ENCODE measurements at regions not wholly inside any gene's neighbourhood (a gene's known extent, or its start where the extent isn't known, plus 50 kb on each side); places are given as distances from the start of the nearest gene placed in this dataset.

- DNase-seq: no peak
These were observed 178.0 kb downstream of the PRDM2 start for GRCh38 chr1:13878021-13878420.

DNA sequence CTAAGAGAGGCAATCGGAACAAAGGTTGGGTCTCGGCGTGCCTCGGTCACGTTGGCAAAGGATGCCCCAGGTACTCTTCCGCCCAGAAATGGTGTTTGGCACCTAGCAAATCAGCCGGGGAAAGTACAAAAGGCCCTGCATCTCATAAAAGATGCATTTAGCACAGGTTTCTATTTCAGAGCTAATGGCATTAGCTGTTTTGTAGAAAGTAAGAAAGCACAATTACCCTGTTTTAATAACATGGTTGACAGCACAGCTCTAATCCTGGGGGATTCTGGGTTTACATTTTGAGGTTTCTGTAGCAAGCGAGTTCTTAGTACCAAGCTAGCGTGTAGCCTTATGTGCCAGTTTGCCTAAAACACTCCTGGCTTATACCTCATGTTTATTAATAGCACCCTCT is 178.5 kb downstream of the PRDM2 start:
- no peak for DNase-seq

DNA sequence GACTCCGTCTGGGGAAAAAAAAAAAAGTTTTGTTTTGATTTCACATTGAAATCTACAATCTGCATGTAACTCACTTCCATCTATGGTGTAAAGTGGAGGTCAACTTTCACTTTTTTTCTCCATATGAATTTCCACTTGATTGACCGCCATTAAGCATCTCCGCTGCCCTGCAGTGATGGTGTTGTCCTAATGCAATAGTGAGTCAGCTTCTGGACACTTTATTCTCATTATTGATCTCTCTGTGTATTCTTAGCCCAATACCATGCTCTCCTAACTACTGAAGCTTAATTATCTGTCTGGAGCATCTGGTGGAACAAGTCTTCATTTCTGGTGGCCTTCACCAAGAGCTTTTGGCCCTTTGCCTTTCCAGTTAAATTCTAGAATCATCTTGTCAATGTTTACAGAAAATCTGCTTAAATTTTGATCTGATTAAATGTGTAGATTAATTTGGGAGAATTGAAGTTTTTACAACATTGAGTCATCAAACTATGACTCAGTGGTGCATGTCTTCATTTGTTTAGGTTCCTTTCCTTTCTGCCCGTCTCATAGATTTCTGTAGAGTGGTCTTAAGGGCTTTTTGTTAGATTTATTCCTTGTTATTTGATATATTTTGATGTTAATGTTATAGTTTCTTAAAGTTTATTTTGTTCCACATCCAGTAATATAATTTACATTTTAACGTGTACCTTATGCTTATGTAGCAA is 181.5 kb downstream of the PRDM2 start:
- DNase-seq: no peak

- no peak for DNase-seq
These were observed 188.5 kb downstream of the PRDM2 start for GRCh38 chr1:13888351-13888986.

GRCh38 chr1:13889495-13889894 is 189.5 kb downstream of the PRDM2 start:
- DNase-seq: no peak

DNA sequence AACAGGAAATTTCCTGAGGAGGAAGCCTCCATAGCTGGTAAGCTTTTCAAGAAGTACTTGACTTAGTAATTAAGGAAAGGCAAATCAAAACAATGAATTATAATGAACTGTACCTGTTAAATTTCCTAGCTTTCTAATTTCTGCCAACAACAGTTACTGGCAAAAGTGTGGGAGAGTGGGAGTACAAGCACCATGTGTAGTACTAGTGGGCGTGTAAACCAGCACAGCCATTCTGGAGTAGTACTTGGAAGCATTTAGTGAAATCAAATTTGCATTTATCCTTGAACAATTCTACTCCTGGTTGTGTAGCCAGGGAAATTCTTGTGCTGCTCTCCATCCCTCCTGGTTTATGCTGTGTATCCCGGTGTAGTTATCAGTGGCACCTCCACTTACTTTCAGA is 190.8 kb downstream of the PRDM2 start:
- no peak for DNase-seq

DNA sequence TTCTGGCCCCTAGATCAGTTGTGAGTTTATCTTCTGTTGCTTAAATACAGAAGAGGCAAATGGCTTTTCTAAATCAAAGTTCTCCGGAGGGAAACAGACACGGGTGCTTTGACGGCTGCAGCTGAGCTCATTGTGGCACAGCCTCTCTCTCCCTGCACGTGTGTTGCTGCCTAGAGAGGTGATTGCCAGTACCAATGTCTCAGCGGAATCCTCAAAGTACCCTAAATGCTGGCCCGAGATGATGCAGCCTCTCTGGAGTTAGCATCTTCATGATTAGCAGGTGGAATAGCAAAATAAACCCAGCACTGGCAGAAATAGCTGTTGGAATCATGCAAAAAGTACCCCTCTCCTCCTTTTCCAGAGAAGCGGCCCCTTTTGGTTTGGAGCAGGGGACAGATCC is 192.2 kb downstream of the PRDM2 start:
- DNase-seq: no peak

GRCh38 chr1:13892671-13893325 is 192.8 kb downstream of the PRDM2 start:
- DNase-seq: no peak

- DNase-seq: no peak
These were observed 193.4 kb downstream of the PRDM2 start for GRCh38 chr1:13893409-13893821.

DNA sequence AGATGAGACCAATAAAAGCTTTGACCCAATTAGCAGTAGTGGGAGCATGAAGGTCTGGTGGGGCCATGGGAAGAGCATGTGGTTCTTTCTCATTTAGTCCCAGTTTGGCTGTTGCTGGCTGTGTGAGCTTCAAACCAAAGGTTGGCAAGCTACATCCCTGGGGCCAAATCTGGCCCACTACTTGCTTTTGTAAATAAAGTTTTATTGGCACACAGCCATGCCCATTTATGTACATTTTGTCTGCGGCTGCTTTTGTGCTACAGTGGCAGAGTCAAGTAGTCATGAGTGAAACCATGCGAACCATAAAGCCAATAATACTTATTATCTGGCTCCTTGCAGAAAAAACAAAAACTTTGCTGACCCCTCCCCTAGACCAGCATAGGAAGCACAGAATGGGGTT is 196.9 kb downstream of the PRDM2 start:
- no peak for DNase-seq

- DNase-seq: no peak
These were observed 198.4 kb downstream of the PRDM2 start for GRCh38 chr1:13898406-13898805.

DNA sequence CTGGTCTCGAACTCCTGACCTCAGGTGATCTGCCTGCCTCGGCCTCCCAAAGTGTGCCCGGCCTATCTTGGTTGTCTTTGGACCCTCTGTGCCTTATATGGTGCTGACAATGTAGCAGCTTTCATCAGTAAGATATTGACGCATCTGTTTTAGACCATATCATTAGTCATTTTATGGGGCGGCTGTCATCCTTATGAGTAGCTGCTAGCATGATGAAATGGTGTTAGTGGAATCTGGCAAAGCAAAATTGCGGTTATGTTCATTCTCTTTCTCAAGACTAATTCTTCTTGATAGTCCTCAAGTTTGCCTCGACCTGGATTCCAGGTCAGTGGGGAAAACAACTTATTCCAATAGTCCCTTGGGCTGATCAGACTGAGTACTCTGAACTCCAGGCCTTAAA is 199.9 kb downstream of the PRDM2 start:
- DNase-seq: no peak

GRCh38 chr1:13900583-13900982 is 200.6 kb downstream of the PRDM2 start:
- no peak for DNase-seq

DNA sequence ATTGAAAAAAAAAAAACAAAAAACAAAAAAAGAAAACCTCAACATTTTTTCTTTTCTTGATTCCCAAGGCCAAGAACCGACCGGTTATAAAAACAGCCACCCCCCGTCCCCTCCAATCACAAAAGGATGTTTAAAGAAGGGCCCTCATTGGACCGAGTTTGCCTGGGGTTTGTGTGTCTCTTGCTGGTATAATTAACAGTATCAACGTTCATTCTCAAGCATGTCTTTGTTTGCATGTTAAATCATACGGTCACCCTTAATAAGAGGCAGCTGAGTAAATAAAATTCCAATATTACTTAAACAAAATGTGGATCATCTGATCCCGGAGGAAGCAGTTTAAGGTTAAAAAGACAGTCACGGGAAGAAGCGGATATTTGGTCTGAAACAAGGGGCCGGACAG is 201.1 kb downstream of the PRDM2 start:
- DNase-seq: no peak

DNA sequence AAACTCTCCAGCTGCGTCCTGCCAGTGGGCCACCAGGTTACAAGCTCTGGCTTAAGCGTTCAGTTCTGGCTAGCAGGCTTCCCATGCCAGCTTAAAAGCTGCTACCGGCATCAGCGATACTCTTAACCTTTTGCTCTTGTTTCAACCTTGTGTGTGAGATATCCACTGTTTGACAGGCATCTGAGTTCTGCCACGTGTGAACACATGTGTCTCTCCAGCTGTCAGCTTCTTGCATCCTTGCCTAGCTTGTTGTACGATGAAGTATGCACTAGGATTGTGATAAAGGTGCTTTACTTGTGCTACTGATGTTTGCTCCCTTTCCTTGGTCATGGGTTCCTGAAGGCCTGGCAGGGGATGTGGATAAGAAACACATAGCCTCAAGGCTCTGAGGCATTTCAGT is 201.6 kb downstream of the PRDM2 start:
- no peak for DNase-seq

GRCh38 chr1:13908128-13908527 is 208.1 kb downstream of the PRDM2 start:
- no peak for DNase-seq

- DNase-seq: no peak
These were observed 212.0 kb downstream of the PRDM2 start for GRCh38 chr1:13911697-13912619.

- DNase-seq: no peak
These were observed 213.4 kb downstream of the PRDM2 start for GRCh38 chr1:13913396-13913795.

DNA sequence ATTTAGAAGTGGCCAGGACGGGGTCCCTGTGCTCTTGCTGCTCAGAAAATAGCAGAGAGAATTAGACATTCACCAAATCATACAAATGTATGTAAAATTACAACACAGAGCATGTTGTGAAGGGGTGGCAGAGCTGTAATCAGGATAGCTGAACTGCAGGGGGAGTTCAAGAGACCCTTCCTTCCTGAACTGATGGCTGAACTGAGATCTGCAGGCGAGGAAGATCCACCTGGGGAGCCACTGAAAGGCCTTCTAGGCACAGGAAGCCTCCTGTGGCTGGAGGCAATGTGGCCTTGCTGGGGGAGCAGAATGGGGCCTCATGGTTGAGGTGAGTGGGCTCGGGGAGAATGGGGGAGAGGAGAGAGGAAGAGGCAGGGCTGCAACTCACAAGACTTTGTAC is 216.5 kb downstream of the PRDM2 start:
- no peak for DNase-seq

- DNase-seq: no peak
These were observed 217.6 kb downstream of the PRDM2 start for GRCh38 chr1:13917607-13918006.

GRCh38 chr1:13918862-13919261 is 218.9 kb downstream of the PRDM2 start:
- DNase-seq: no peak

GRCh38 chr1:13921190-13921589 is 221.2 kb downstream of the PRDM2 start:
- DNase-seq: no peak

- no peak for DNase-seq
These were observed 222.6 kb downstream of the PRDM2 start for GRCh38 chr1:13922466-13923110.
